ENCODE measurements at regions not wholly inside any gene's neighbourhood (a gene's known extent, or its start where the extent isn't known, plus 50 kb on each side); places are given as distances from the start of the nearest gene placed in this dataset.
"Not testable (repeated sequence)": the region's sequence is repeated elsewhere in the genome, so short reads cannot be mapped to it uniquely, and the experiment has no call there.

DNA sequence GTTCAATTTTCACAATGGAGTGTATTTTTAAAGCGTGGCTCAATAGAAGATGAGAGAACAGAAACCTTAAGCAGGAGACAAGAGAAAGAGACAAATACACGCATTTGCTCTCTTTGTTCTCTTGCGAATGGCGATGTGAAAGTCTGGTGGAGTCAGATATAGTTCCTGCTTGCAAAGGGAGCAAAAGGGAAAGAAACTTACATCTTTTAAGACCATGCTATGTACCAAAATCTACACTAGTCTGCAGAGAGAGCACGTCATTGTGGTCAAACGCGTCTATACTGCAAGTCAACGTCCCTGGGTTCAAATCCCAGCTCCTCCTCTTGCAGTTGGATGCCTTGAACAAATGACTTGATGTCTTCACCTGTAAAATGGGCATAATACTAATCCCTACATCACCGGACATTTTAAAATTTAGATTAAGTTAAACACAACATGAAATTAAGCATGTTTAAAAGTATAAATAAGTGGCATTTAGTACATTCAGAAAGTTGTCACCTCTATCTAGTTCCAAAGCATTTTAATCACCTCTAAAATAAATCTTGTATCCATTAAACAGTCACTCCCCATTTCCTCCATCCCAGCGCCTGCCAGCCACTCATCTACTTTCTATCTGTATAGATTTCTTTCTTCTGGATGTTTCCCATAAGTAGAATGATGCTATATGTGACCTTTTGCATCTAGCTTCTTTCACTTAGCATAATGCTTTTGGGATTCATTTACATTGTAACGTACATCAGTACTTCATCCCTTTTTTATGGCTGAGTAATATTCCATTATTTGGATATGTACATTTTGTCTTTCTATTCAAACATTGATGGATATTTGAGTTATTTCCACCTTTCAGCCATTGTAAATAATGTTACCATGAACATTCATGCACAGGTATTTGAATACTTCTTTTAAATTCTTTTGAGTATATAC, 406.9 kb downstream of the TMEM114 start:
- DNase-seq, result no peak

DNA sequence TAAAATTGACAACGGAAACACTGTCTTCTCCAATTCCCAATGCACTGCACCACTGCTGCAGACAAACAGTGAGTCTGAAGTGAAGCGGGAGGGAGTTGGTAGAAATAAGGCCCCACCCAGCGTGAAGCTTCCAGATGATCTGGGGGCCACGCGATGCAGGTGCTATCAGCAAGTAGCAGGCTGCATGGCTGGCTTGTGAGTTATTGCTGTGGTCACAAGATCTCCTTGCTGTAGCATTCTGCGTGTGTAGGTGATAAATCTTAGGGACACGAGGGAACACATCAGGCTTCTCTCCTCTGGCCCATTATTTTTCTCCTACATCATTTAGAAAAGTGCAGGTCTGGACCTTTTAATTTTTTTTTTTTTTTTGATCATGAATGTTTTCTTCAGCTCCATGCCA, 407.6 kb downstream of the TMEM114 start:
- DNase-seq, result no peak

DNA sequence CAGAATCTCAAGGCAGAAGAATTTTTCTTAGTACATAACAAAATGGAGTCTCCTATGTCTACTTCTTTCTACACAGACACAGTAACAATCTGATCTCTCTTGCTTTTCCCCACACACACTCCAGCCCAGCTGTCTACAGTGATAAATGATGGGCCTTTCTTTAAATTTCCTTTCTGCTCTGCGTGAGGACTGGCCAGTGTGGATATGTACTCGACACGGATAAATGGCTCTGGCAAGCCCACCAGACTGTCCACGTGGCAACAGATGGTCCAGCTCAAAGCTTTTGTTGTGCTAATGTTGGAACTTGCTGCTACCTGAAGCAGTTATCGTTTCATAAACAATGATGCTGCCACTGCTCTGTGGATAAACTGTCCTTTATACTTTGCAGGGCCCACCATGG, 410.7 kb downstream of the TMEM114 start:
- no peak for DNase-seq

DNA sequence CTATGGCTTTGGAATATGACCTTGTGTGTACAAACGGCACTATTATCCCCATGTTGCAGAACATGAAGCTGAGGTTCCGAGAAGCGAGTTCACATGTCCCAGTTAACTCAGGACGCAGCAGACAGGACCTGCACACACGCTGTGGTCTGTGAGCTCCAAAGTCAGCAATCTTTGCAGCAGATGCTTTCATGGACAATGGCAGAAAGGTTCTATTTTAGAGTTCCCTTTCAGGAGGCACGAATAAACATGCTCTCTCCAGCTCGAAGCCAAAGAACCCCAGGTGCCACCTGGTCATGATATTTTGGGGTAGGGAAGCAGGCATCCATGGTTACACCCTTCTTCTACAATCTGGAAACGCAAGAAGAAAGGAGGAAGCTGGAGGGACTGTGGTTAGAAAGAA, 412.0 kb downstream of the TMEM114 start:
- no peak for DNase-seq

DNA sequence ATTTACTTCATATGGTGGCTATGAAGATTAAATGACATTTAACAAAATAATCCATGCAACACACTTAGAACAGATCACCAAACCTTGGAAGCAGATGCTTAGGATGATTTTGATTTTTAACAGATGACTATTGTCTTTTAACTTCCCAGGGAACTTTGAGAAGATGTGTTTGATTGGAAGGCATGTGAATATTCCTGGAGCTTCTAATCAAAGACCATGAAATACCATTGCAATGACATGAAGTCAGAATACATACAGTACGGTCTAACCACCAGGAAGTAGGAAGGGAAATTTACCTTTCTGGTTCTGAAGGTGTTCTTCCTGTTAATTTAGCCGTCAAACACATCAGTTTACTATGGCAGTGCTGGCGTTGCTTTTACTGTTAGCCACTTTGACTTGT, 414.9 kb downstream of the TMEM114 start:
- DNase-seq, result no peak

DNA sequence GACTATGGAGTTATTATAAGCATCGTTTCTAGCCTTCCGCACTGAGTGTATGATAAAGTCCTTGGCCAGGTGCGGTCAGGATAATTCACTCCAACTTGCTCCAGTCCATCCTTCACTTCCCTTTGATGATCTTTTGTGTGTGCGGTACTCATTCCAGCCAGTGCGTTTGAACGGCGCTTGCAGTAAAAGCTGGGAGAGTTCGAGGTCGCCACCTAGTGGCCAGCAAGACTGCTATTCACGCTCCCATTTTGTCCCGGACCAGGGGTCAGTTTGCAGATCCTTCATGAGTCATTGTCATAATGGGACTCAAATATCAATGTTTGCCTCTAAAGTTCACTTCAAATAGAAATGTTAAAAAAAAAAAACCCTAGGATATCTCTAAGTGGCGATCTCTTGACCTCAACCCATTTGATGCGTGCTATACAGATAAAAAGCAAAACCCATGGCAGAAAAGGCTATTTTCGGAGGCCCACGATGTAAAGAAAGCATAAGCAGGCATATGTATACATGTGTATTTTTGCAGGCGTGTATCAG, 417.1 kb downstream of the TMEM114 start:
- DNase-seq, result peak; percentile 36 to 51

DNA sequence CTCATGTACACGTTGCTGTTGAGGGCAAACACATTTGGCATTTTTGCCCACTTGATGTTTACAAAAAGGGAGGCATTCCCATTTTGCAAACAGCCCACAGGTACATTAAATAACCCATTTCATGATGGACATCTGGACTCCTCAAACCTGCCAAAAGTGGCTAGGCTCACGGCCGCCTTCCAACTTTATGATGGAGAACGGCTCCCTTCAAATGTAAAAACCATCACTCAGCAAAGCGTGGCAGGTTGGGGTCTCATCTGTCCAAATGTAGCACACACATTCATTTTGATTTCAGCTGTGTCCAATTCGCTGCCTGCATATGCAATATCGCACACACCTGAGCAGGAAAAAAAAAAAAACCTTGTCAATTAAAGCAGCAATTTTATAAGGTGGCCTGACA, 417.8 kb downstream of the TMEM114 start:
- no peak for DNase-seq

DNA sequence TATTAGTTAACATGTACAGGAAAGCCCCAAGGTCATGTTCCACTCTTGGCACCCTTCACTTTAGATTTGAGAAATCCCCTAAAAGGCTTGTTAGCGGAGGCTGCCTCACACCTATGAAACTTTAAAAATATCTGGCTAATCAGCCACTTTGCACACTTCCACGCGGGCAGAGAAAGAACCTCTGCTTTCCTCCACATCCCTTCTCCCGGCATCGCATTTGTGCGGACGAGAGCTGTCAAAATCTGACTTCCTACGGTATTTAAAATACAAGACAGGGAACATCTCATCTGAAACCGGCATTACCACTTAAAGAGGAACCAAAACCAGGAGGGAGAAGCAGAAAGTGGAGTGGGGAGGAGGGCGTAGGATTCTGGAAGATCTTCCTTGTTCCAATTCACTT, 422.3 kb downstream of the TMEM114 start:
- no peak for DNase-seq

DNA sequence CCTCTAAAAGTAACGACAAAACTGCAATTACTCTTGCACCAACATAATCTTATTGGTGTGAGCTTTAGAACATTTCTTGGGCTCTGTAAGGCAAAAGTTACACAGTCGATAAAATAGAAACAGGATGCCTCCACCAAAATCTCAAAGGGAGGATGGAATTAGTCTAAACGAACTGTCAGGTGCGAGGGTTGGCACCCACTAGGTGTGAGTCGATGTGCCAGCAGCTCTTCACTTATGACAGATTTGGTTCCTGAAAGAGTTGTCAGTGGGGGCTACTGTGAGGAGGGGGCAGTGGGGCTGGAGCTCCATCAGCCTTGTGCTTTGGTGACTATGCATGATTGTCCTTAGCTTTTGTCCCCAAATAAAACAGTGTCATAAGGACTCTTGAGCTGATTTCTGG, 422.9 kb downstream of the TMEM114 start:
- no peak for DNase-seq

DNA sequence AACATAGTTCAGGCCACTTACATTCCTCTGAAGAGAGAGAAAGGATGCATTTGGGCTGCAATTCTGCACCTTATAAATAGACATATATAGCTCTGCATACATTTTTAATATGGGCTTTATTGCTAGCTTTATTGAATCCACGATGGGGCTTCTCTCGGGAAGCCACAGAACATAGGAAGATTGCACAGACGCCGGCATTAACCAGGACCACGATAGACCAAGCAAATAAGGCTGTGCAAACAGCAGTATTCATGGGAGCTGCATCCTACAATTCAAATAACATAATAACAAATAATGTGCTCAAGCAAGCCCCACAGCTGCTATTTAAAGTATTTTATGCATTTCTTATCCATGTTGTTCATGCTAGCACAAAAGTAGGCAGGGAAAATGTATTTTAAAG, 432.3 kb downstream of the TMEM114 start:
- DNase-seq, result no peak

DNA sequence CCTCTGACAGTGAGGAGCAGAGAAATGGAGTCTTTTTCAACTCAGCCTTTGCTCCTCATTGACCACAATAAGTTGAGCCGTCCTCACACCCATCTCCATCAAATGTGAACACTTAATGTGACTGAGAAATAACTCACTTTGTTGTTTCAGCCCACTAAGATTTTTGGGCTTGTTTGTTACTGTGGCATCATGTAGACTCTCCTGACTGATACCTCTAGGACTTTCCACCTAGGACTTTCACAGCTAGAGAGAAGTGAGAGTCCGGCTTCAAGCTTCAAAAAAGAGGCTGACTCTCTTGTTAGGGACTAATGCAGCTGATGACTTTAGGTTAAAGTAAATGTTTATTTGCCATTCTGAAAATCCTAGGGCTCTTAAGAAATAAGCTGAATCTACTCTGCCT, 435.0 kb downstream of the TMEM114 start:
- no peak for DNase-seq

DNA sequence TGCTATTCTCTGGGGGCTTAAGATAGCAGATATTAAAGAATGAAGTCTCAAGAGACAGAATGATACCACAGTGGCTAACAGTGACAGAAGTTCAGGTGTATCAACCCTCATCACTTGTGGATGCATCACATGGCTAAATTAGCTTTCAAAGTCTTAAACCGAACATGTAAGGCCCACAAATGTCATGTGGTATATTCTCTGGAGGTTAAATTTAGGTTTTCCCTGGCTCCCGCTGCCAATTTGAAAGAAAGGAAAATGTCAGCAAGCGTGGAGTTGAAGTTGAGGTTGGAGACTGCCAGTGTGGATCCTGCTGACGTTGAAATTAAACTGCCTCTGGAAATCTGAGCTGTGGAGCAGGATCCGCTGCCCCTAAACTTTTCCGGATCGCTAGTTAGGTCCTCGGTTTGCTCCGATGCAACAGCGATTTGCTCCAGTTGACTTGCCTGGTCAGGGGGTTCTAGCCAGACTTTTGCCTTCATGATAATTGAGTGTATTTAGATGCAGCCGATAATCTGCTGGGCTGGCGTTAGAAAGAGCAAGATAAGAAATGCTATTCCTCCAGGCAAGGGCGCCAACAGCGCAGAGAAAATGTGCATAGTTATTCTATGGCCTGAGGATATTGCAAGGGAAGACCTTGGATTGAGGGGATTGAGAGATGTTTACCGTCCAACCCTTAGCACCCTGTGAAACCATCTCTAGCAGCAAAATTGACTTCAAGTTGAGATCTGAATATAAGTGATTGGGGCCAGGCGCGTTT, 443.9 kb downstream of the TMEM114 start:
- no peak for DNase-seq

DNA sequence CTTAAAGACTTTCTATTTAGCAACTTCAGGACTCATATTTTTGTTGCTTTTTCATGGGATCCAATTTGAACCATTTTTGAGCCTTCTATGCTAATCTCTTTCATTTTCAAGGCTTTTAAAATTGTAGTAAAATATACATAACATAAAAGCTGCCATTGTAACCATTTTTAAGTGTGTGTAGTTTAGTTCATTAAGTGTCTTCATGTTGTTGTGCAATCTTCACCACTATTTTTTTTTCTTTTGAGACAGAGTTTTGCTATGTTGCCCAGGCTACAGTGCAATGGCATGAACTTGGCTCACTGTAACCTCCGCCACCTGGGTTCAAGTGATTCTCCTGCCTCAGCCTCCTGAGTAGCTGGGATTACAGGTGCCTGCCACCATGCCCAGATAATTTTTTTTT, 451.6 kb downstream of the TMEM114 start:
- no peak for DNase-seq

DNA sequence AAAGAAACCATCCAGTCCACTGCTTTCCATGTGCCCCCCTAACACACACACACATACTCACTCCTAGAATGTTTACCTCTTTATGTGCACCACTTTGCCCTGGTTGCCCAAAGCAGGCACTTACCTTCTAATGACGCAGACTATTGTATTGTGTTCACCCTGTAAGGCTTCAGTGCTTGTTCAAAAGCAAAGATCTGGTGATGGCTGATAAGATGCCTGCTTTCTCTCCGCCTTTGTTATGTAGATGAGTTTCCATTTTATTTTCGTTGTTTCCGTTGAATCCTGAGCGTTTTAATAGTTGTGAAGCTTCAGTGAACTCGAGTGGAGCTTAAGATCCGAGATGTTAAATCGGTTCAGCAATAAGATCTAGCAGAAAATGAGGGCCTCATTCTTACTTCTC, 452.7 kb downstream of the TMEM114 start:
- DNase-seq, result no peak

DNA sequence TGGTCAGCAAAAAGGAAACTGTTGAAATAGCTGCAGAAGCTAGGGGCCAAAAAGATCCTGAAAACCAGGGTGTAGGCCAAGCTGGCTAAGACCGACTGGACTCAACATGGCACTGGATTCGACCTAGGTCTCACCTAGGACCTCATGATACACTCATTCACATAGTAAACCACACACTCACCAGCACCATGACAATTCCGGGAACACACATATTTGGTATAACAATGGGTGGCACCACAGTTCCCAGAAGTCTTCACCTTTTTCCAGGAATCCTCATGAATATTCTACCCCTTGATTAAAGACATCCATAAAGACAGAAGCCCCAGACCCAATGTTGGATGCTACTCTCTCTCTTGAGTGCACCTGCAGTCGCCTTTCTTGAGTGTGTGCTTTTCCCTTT, 460.1 kb downstream of the TMEM114 start:
- no peak for DNase-seq

DNA sequence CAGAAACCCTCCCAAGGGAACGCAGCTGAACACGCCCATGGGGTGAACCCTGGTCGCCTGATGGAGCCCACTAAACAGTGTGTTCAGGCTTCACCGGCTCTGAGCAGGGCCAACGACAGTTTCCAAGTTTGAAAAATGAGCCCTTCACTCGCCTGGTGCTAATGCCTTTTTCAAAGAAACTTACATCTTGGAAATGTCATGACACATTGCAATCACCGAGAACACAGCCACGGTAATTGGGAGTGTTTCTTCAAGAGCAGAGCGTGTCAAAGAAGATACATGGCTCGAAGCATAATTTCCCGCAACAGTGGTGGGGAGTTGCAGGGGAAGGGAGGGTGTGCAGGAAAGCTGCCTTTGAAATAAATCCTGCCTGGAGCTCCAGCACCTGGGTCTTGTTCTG, 463.2 kb downstream of the TMEM114 start:
- no peak for DNase-seq

DNA sequence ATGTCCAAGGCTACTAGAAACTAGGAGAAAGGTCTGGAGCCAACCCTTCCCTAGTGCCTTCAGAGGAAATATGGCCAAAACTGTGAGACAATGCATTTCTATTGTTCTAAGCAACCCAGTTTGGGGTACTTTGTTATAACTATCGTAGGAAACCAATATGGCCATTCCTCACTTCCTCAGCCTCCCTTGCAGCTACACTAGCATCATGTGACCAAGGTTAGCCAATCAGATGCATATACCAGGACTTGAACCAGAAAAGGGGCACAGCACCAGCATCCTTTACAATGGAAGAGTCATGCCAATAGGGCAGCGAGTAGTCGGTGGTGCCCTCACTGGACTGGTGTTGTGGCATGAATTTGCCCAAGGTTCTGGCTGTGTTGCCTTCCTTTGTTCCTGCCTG, 464.0 kb downstream of the TMEM114 start:
- no peak for DNase-seq

DNA sequence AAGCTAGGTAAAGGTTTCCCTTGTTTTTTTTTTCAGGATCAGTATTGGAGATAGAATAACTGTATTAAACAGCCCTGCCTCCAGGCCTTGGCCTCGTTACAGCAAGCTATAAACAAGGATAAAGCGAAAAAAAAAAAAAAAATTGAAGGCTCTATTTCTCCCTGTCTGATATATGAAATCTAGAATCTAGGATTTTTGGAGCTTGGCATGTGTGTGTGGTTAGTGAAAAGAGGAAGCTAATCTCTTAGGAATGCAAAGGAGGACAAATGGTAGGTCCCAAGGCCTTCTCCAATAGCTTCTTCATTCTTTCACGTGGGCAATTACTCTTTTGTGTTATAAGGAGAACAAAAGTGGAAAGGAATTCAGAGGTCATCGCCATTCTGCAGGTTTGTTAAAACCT, 470.3 kb downstream of the TMEM114 start:
- no peak for DNase-seq

DNA sequence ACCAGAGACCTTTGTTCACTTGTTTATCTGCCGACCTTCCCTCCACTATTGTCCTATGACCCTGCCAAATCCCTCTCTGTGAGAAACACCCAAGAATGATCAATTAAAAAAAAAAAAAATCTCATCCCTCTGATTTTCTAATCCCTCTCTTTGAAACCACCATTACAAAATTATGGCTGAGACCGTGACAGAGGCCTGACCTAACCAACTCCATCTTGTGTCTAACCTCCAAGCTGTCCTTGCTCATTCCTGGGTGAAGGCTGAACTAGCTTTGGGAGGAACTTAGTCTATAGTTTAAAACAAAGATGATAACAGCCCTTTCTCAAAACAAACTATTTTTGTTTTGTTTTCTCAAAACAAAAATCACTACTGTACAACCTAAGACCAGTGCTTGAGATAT, 474.5 kb downstream of the TMEM114 start:
- no peak for DNase-seq

DNA sequence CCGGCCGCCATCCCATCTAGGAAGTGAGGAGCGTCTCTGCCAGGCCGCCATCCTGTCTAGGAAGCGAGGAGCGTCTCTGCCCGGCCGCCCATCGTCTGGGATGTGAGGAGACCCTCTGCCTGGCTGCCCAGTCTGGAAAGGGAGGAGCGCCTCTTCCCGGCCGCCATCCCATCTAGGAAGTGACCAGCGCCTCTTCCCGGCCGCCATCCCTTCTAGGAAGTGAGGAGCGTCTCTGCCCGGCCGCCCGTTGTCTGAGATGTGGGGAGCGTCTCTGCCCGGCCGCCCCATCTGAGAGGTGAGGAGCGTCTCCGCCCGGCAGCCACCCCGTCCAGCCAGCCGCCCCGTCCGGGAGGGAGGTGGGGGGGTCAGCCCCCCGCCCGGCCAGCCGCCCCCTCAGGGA, 475.4 kb downstream of the TMEM114 start:
- DNase-seq, result not testable (repeated sequence)

DNA sequence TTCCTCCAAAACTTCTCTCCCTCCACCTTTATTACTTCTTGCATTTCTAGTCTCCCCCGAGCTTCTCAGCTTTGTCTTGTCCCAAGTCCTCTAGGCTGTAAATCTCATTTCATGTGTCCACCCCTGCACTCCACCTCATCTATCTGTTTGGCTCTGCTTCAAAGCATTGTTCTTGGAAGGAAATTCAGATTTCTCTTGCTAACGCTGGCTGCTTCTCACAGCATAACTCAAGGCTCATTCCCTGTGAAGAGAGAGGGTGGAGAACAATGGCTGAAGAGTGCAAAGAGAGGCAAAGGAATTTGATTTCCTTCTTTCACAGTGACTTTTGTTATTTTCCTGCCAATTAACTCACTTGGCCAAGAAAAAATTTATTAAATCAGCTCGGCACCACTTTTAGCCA, 476.5 kb downstream of the TMEM114 start:
- no peak for DNase-seq

DNA sequence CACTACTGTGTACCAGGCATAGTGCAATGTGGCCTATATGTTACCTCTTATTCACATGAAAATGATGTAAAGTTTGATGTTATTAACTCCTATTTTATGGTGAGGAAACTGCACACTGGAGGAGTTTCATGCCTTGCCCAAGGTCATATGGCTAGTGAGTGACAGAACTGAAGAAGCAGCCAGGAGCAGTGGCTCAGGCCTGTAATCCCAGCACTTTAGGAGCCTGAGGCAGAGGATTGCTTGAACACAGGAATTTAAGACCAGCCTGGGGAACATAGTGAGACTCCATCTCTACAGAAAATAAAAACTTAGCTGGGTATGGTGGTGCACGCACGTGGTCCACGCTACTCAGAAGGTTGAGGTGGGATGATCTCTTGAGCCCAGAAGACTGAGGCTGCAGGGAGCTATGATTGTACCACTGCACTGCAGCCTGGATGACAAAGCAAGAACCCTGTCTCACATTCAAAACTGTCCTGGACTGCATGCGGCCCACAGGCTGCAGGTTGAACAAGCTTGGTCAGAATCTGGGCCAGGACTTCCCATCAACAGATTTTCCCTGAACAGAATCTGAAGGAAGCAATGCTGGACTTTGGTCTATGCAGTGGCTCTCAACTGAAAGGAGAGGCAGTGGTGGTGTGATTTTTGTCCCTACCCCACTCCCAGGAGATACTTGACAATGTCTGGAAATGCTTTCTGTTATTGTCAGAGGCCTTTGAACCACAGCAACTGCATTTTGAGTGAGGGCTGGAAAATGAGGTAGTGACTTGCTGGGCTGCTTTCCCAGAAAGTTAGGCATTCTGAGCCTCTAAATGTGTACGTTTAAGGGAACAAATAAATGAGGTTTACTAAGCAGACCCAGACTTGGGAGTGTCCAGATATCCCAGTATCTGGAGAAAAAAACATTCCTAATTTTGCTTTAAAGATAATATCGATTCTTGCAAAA, 479.5 kb downstream of the TMEM114 start:
- no peak for DNase-seq
